ENCODE measurements at regions not wholly inside any gene's neighbourhood (a gene's known extent, or its start where the extent isn't known, plus 50 kb on each side); places are given as distances from the start of the nearest gene placed in this dataset.

GRCh38 chr4:124322234-124323065, 390.1 kb downstream of the ANKRD50 start:
- TF ChIP-seq, protein P1, sequence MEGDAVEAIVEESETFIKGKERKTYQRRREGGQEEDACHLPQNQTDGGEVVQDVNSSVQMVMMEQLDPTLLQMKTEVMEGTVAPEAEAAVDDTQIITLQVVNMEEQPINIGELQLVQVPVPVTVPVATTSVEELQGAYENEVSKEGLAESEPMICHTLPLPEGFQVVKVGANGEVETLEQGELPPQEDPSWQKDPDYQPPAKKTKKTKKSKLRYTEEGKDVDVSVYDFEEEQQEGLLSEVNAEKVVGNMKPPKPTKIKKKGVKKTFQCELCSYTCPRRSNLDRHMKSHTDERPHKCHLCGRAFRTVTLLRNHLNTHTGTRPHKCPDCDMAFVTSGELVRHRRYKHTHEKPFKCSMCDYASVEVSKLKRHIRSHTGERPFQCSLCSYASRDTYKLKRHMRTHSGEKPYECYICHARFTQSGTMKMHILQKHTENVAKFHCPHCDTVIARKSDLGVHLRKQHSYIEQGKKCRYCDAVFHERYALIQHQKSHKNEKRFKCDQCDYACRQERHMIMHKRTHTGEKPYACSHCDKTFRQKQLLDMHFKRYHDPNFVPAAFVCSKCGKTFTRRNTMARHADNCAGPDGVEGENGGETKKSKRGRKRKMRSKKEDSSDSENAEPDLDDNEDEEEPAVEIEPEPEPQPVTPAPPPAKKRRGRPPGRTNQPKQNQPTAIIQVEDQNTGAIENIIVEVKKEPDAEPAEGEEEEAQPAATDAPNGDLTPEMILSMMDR (IDR thresholded peaks at IDR 0.05) = peak in 3 of 4 experiments; percentile 16 to 58 (median 51)
- TF ChIP-seq POLR2A (IDR thresholded peaks at IDR 0.05) = no peak

All from sigmoid colon (tissue), 3 donors.